ENCODE measurements at regions not wholly inside any gene's neighbourhood (a gene's known extent, or its start where the extent isn't known, plus 50 kb on each side); places are given as distances from the start of the nearest gene placed in this dataset.

- DNase-seq = no peak
- Histone ChIP-seq H3K36me3 (no peaks in the 10 kb centered on the region), H3K4me3 (no peak overlapping the region), H3K9me3 (no peaks in the 10 kb centered on the region), H3K27me3 (no peaks in the 10 kb centered on the region), H3K27ac (no peak overlapping the region), H3K4me1 (ENCODE audit: insufficient read depth) (no peaks in the 10 kb centered on the region)
- TF ChIP-seq CTCF (IDR thresholded peaks at IDR 0.05) = no peak
- TF ChIP-seq POLR2A (IDR thresholded peaks at IDR 0.05) = no peak
- TF ChIP-seq EP300 (IDR thresholded peaks at IDR 0.05) = no peak
- intact Hi-C loops (cut with DNase I) = no loop called here
- 76 to 92% (median 89%) methylated on average over 2 of the region's 2 CpGs for WGBS, 3 donors
These were observed 90.6 kb upstream of the BCL2L14 start for GRCh38 chr12:11980115-11980514.

GRCh38 chr12:11981121-11981733, 89.5 kb upstream of the BCL2L14 start:
- H3K4me3 ChIP-seq = no peak overlapping the region
- no peaks in the 10 kb centered on the region for H3K27me3 ChIP-seq
- H3K36me3 ChIP-seq = no peaks in the 10 kb centered on the region
- H3K27ac ChIP-seq = no peak overlapping the region
- TF ChIP-seq POLR2A (IDR thresholded peaks at IDR 0.05) (no peak), CTCF (IDR thresholded peaks at IDR 0.05) (no peak), EP300 (IDR thresholded peaks at IDR 0.05) (no peak)
- intact Hi-C loops (cut with DNase I) = no loop called here
- H3K9me3 ChIP-seq = no peaks in the 10 kb centered on the region
- 80 to 84% (median 82%) methylated on average over 7 of the region's 7 CpGs for WGBS, 3 donors
- no peak for DNase-seq
- no peaks in the 10 kb centered on the region for H3K4me1 ChIP-seq (ENCODE audit: insufficient read depth)

- Histone ChIP-seq H3K9me3 (no peaks in the 10 kb centered on the region), H3K4me1 (ENCODE audit: insufficient read depth) (no peaks in the 10 kb centered on the region), H3K27me3 (no peaks in the 10 kb centered on the region), H3K27ac (no peak overlapping the region), H3K4me3 (no peak overlapping the region), H3K36me3 (no peaks in the 10 kb centered on the region)
- intact Hi-C loops (cut with DNase I) = no loop called here
- DNase-seq = no peak
- TF ChIP-seq POLR2A (IDR thresholded peaks at IDR 0.05) (no peak), CTCF (IDR thresholded peaks at IDR 0.05) (no peak)
- 73 to 86% (median 83%) methylated on average over 3 of the region's 3 CpGs for WGBS, 3 donors
These were observed 86.3 kb upstream of the BCL2L14 start for GRCh38 chr12:11984417-11984816.

GRCh38 chr12:11986165-11986564, 84.6 kb upstream of the BCL2L14 start:
- no peak for DNase-seq
- 77 to 86% (median 79%) methylated on average over 5 of the region's 5 CpGs for WGBS, 3 donors
- H3K4me1 ChIP-seq (ENCODE audit: insufficient read depth) = no peaks in the 10 kb centered on the region
- H3K9me3 ChIP-seq = no peaks in the 10 kb centered on the region
- H3K4me3 ChIP-seq = no peak overlapping the region
- intact Hi-C loops (cut with DNase I) = no loop called here
- no peaks in the 10 kb centered on the region for H3K27me3 ChIP-seq
- no peak overlapping the region for H3K27ac ChIP-seq
- no peak for TF ChIP-seq CTCF (IDR thresholded peaks at IDR 0.05)
- TF ChIP-seq POLR2A (IDR thresholded peaks at IDR 0.05) = no peak
- no peak for TF ChIP-seq EP300 (IDR thresholded peaks at IDR 0.05)
- H3K36me3 ChIP-seq = no peaks in the 10 kb centered on the region

Measured in ovary (tissue), 7 donors.